ENCODE measurements at regions not wholly inside any gene's neighbourhood (a gene's known extent, or its start where the extent isn't known, plus 50 kb on each side); places are given as distances from the start of the nearest gene placed in this dataset.

- TF ChIP-seq EGR1 (IDR thresholded peaks at IDR 0.05) (no peak), USF1 (IDR thresholded peaks at IDR 0.05) (no peak), MAX (IDR thresholded peaks at IDR 0.05) (no peak), NFIC (IDR thresholded peaks at IDR 0.05) (no peak), TEAD4 (IDR thresholded peaks at IDR 0.05) (no peak), FOXM1 (IDR thresholded peaks at IDR 0.05; ENCODE audit: borderline replicate concordance, low read depth) (no peak), YY1 (IDR thresholded peaks at IDR 0.05; ENCODE audit: low read depth) (no peak), ZBTB7A (IDR thresholded peaks at IDR 0.05; ENCODE audit: low read depth) (no peak)
Observed at GRCh38 chr2:194610297-194610696, 1046.7 kb upstream of the SLC39A10 start.

- TF ChIP-seq ZBTB7A (IDR thresholded peaks at IDR 0.05; ENCODE audit: low read depth) (no peak), REST (IDR thresholded peaks at IDR 0.05; ENCODE audit: low read depth) (no peak), TAF1 (IDR thresholded peaks at IDR 0.05; ENCODE audit: low read depth) (no peak), MAX (IDR thresholded peaks at IDR 0.05) (no peak), YY1 (IDR thresholded peaks at IDR 0.05; ENCODE audit: low read depth) (no peak), RAD21 (IDR thresholded peaks at IDR 0.05; ENCODE audit: low read depth) (no peak), CEBPB (IDR thresholded peaks at IDR 0.05) (no peak), EP300 (IDR thresholded peaks at IDR 0.05; ENCODE audit: borderline replicate concordance) (no peak), TEAD4 (IDR thresholded peaks at IDR 0.05) (no peak), TCF12 (IDR thresholded peaks at IDR 0.05; ENCODE audit: low read depth) (no peak)
Observed at GRCh38 chr2:194603429-194603828, 1053.6 kb upstream of the SLC39A10 start.

- TF ChIP-seq CREB1 (IDR thresholded peaks at IDR 0.05; ENCODE audit: low read depth) (no peak), REST (IDR thresholded peaks at IDR 0.05; ENCODE audit: low read depth) (no peak), TEAD4 (IDR thresholded peaks at IDR 0.05) (no peak), TAF1 (IDR thresholded peaks at IDR 0.05; ENCODE audit: low read depth) (no peak), USF1 (IDR thresholded peaks at IDR 0.05) (no peak), ZBTB7A (IDR thresholded peaks at IDR 0.05; ENCODE audit: low read depth) (no peak), TCF12 (IDR thresholded peaks at IDR 0.05; ENCODE audit: low read depth) (no peak), YY1 (IDR thresholded peaks at IDR 0.05; ENCODE audit: low read depth) (no peak), MAX (IDR thresholded peaks at IDR 0.05) (no peak), EP300 (IDR thresholded peaks at IDR 0.05; ENCODE audit: borderline replicate concordance) (no peak), NFIC (IDR thresholded peaks at IDR 0.05) (no peak), EGR1 (IDR thresholded peaks at IDR 0.05) (no peak), FOXM1 (IDR thresholded peaks at IDR 0.05; ENCODE audit: borderline replicate concordance, low read depth) (no peak), CEBPB (IDR thresholded peaks at IDR 0.05) (no peak), RAD21 (IDR thresholded peaks at IDR 0.05; ENCODE audit: low read depth) (no peak)
Observed at GRCh38 chr2:194602750-194603149, 1054.3 kb upstream of the SLC39A10 start.

GRCh38 chr2:194591192-194591591, 1065.8 kb upstream of the SLC39A10 start:
- TF ChIP-seq EGR1 (IDR thresholded peaks at IDR 0.05) (no peak), NFIC (IDR thresholded peaks at IDR 0.05) (no peak), MAX (IDR thresholded peaks at IDR 0.05) (no peak), USF1 (IDR thresholded peaks at IDR 0.05) (no peak), ZBTB7A (IDR thresholded peaks at IDR 0.05; ENCODE audit: low read depth) (no peak), EP300 (IDR thresholded peaks at IDR 0.05; ENCODE audit: borderline replicate concordance) (no peak)

- TF ChIP-seq TEAD4 (IDR thresholded peaks at IDR 0.05), result no peak
- no peak for TF ChIP-seq ZBTB7A (IDR thresholded peaks at IDR 0.05; ENCODE audit: low read depth)
- TF ChIP-seq EGR1 (IDR thresholded peaks at IDR 0.05), result no peak
- TF ChIP-seq CEBPB (IDR thresholded peaks at IDR 0.05), result no peak
- TF ChIP-seq TCF12 (IDR thresholded peaks at IDR 0.05; ENCODE audit: low read depth), result no peak
- no peak for TF ChIP-seq MAX (IDR thresholded peaks at IDR 0.05)
- TF ChIP-seq CREB1 (IDR thresholded peaks at IDR 0.05; ENCODE audit: low read depth), result no peak
- no peak for TF ChIP-seq YY1 (IDR thresholded peaks at IDR 0.05; ENCODE audit: low read depth)
- no peak for TF ChIP-seq NFIC (IDR thresholded peaks at IDR 0.05)
- TF ChIP-seq RAD21 (IDR thresholded peaks at IDR 0.05; ENCODE audit: low read depth), result no peak
Observed at GRCh38 chr2:194587739-194588270, 1069.2 kb upstream of the SLC39A10 start.
